HEK293 (cell line): ENCODE measurements at regions not wholly inside any gene's neighbourhood (a gene's known extent, or its start where the extent isn't known, plus 50 kb on each side); places are given as distances from the start of the nearest gene placed in this dataset.

Experiments used
- CTCF ChIA-PET: fragments of 350-600 bp; formaldehyde crosslinking; extraction: SDS; loops from one replicate; lab custom pipeline; 2021; ENCODE audit warnings: antibody characterized with exemption; lab: Yijun Ruan, JAX
- POLR2A ChIA-PET: fragments of 300-600 bp; formaldehyde crosslinking; extraction: SDS; loops from one replicate; lab custom pipeline; 2020; ENCODE audit warnings: antibody characterized with exemption, inconsistent platforms; lab: Yijun Ruan, JAX
- H3K27ac ChIP-seq: fragments of 200-500 bp; sonication (Bioruptor generic); 2 replicates; pipeline ENCODE4 v1.5.1; 2014; ENCODE audit warnings: low read depth, low read length, control low read depth, inconsistent platforms; ENCODE audit errors: extremely low read depth
- H3K36me3 ChIP-seq, 2 experiments: fragments of 200-500 bp in 1 of 2; sonication (Bioruptor generic) in 1 of 2; 1 replicate in 1 of 2; 2 replicates in 1 of 2; pipeline ENCODE4 v1.5.1; 2014 to 2017; ENCODE audit warnings: inconsistent platforms in 2 of 2, low read length in 2 of 2; ENCODE audit not compliant: control insufficient read depth in 2 of 2, insufficient read depth in 1 of 2
- H3K4me1 ChIP-seq: fragments of 200-500 bp; sonication (Bioruptor generic); 2 replicates; pipeline ENCODE4 v1.5.1; 2014; ENCODE audit warnings: mild to moderate bottlenecking, low read length, inconsistent platforms; ENCODE audit not compliant: control insufficient read depth, insufficient read depth
- H3K4me3 ChIP-seq: 2 replicates; pipeline ENCODE4 v1.5.1; 2011; ENCODE audit warnings: low read depth, mild to moderate bottlenecking, control low read depth, low read length, moderate library complexity
- H3K9me3 ChIP-seq: fragments of 200-500 bp; sonication (Bioruptor generic); 2 replicates; pipeline ENCODE4 v1.5.1; 2014; ENCODE audit warnings: low read depth, low read length, inconsistent platforms; ENCODE audit not compliant: control insufficient read depth, insufficient read depth
- KLF7 ChIP-seq: fragments of 450-650 bp; formaldehyde crosslinking; IDR thresholded peaks from 2 replicates; pipeline ENCODE4 v1.5.1; 2016; ENCODE audit warnings: missing biosample characterization, missing genetic modification characterization, borderline replicate concordance
- PRDM4 ChIP-seq: fragments of 450-650 bp; formaldehyde crosslinking; IDR thresholded peaks from 2 replicates; pipeline ENCODE4 v1.5.1; 2017; ENCODE audit warnings: missing biosample characterization, missing genetic modification characterization
- SCRT2 ChIP-seq: fragments of 450-650 bp; formaldehyde crosslinking; IDR thresholded peaks from 2 replicates; pipeline ENCODE4 v1.5.1; 2016; ENCODE audit warnings: missing biosample characterization, missing genetic modification characterization
- WT1 ChIP-seq: fragments of 450-650 bp; formaldehyde crosslinking; IDR thresholded peaks from 2 replicates; pipeline ENCODE4 v1.5.1; 2016; ENCODE audit warnings: missing biosample characterization, missing genetic modification characterization
- ZBTB44 ChIP-seq: fragments of 450-650 bp; IDR thresholded peaks from 2 replicates; pipeline ENCODE4 v1.5.1; 2018; ENCODE audit warnings: missing biosample characterization, mild to moderate bottlenecking, missing genetic modification characterization
- ZBTB48 ChIP-seq: fragments of 450-650 bp; formaldehyde crosslinking; IDR thresholded peaks from 2 replicates; pipeline ENCODE4 v1.5.1; 2016; ENCODE audit warnings: missing biosample characterization, missing genetic modification characterization
- ZFP41 ChIP-seq: fragments of 450-650 bp; formaldehyde crosslinking; IDR thresholded peaks from 2 replicates; pipeline ENCODE4 v1.5.1; 2016; ENCODE audit warnings: missing biosample characterization, missing genetic modification characterization, borderline replicate concordance
- ZNF184 ChIP-seq: fragments of 450-650 bp; IDR thresholded peaks from 2 replicates; pipeline ENCODE4 v1.5.1; 2018; ENCODE audit warnings: missing biosample characterization, mild to moderate bottlenecking, missing genetic modification characterization
- ZNF248 ChIP-seq: fragments of 450-650 bp; formaldehyde crosslinking; IDR thresholded peaks from 2 replicates; pipeline ENCODE4 v1.5.1; 2017; ENCODE audit warnings: missing biosample characterization, missing genetic modification characterization
- ZNF335 ChIP-seq: fragments of 450-650 bp; formaldehyde crosslinking; conservative IDR thresholded peaks from 2 replicates; pipeline ENCODE4 v1.5.1; 2016; ENCODE audit warnings: missing biosample characterization, missing genetic modification characterization
- ZNF514 ChIP-seq: fragments of 450-650 bp; formaldehyde crosslinking; IDR thresholded peaks from 2 replicates; pipeline ENCODE4 v1.5.1; 2016; ENCODE audit warnings: missing biosample characterization, missing genetic modification characterization
- ZNF580 ChIP-seq: fragments of 450-650 bp; formaldehyde crosslinking; IDR thresholded peaks from 2 replicates; pipeline ENCODE4 v1.5.1; 2016; ENCODE audit warnings: missing biosample characterization, missing genetic modification characterization
- ZNF701 ChIP-seq: fragments of 450-650 bp; formaldehyde crosslinking; IDR thresholded peaks from 2 replicates; pipeline ENCODE4 v1.5.1; 2016; ENCODE audit warnings: missing biosample characterization, missing genetic modification characterization
- ZNF768 ChIP-seq: fragments of 450-650 bp; formaldehyde crosslinking; IDR thresholded peaks from 2 replicates; pipeline ENCODE4 v1.5.1; 2018; ENCODE audit warnings: missing biosample characterization, mild to moderate bottlenecking, missing genetic modification characterization
- ZSCAN18 ChIP-seq: fragments of 450-650 bp; formaldehyde crosslinking; IDR thresholded peaks from 2 replicates; pipeline ENCODE4 v1.5.1; 2016; ENCODE audit warnings: missing biosample characterization, missing genetic modification characterization

GRCh38 chr1:59179673-59180072 is 117.2 kb upstream of the FGGY start (continued):
- TF ChIP-seq SCRT2 (tag by site-specific recombination) (no peak), ZBTB44 (tag by site-specific recombination) (no peak), WT1 (no peak)
- TF ChIP-seq, all 188 proteins: peak for 9

GRCh38 chr1:59180735-59181134 is 116.2 kb upstream of the FGGY start:
- H3K4me1 ChIP-seq = peaks cover 7% of the 10 kb centered on the region; the same call in 1 of the 2 replicates
- H3K4me3 ChIP-seq = no peak overlapping the region
- H3K9me3 ChIP-seq = no peaks in the 10 kb centered on the region
- H3K36me3 ChIP-seq = no peaks in the 10 kb centered on the region
- CTCF ChIA-PET = interaction anchor here (0.7 kb wide), 1 partner anchor 238 kb away, joined by 3 read pairs; no protein-coding TSS in a partner anchor
- TF ChIP-seq ZNF335 (tag by site-specific recombination) (0 out of 2 replicates have a peak, but pooled peaks have one; percentile 25), ZSCAN18 (no peak), ZNF701 (tag by site-specific recombination) (no peak), PRDM4 (tag by site-specific recombination) (peak; percentile 72)
- TF ChIP-seq, all 188 proteins: peak for 2
- POLR2A ChIA-PET = no interaction called here
- H3K27ac ChIP-seq = peak overlapping the region; percentile 6; the same call in 1 of the 2 replicates

- Histone ChIP-seq H3K9me3 (no peaks in the 10 kb centered on the region), H3K4me3 (no peak overlapping the region), H3K36me3 (no peaks in the 10 kb centered on the region), H3K4me1 (peaks cover 7% of the 10 kb centered on the region; the same call in 1 of the 2 replicates), H3K27ac (no peak overlapping the region)
- CTCF ChIA-PET = no interaction called here
- TF ChIP-seq ZNF514 (tag by site-specific recombination) (no peak), ZNF768 (tag by site-specific recombination) (no peak), ZBTB48 (tag by site-specific recombination) (no peak), ZNF580 (tag by site-specific recombination) (no peak), ZFP41 (tag by site-specific recombination) (no peak), ZNF184 (tag by site-specific recombination) (no peak), ZNF248 (tag by site-specific recombination) (no peak), KLF7 (tag by site-specific recombination) (no peak)
- POLR2A ChIA-PET = no interaction called here
Measured at GRCh38 chr1:59183749-59184317, 113.1 kb upstream of the FGGY start.
